ENCODE measurements at regions not wholly inside any gene's neighbourhood (a gene's known extent, or its start where the extent isn't known, plus 50 kb on each side); places are given as distances from the start of the nearest gene placed in this dataset.
"Not testable (repeated sequence)": the region's sequence is repeated elsewhere in the genome, so short reads cannot be mapped to it uniquely, and the experiment has no call there.

DNA sequence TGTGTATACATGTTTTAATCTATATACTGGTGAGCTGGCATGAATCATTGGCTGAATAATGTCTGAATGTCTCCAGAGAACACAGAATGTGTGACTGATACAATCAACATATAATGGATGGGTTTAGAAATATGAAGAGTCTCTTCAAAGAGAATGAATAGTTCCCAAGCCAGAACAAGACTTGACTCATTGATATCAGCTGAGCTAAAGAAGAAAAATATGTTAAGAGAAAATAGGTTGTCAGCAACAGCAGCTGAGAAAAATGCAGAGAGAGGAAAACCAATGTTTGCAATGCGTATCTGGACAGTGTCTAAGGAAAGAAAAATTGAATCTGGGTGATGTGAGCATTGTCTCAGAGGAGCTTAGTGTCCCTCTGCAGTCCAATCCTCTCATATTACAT lies 1281.8 kb upstream of the TENM4 start:
- DNase-seq, result no peak

DNA sequence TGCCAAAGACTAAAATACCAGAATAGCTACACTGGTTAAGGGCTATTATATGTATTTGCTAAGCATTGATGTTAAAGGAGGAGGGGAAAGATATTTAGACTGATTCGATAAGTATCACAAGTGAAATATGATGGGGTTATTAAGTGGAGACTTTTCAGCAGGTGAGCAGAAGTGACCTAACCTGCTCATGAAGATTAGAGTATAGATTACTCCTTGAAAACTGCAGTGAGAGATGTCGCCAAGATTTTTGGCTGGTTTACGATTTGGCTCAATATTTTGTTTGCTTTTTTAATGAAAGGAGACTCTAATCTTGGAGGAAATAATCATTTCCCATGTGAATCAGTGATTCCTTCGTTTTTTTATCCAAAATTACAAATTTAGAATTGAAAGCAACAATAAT lies 1279.5 kb upstream of the TENM4 start:
- no peak for DNase-seq

DNA sequence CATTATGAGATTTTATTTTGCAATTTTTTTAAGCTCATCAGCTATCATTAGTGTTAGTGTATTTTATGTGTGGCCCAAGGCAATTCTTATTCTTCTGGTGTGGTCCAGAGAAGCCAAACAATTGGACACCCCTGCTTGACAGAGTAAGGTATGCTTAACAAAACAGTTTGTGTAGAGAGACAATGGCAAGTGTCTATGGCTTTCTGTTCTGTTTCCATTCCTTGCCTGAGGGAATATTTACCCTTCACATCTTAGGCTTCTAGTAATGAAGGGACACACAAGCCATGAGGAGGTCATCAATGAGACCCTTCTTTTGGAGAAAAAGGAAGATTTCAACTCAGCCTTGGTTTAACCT lies 1278.4 kb upstream of the TENM4 start:
- DNase-seq, result no peak

DNA sequence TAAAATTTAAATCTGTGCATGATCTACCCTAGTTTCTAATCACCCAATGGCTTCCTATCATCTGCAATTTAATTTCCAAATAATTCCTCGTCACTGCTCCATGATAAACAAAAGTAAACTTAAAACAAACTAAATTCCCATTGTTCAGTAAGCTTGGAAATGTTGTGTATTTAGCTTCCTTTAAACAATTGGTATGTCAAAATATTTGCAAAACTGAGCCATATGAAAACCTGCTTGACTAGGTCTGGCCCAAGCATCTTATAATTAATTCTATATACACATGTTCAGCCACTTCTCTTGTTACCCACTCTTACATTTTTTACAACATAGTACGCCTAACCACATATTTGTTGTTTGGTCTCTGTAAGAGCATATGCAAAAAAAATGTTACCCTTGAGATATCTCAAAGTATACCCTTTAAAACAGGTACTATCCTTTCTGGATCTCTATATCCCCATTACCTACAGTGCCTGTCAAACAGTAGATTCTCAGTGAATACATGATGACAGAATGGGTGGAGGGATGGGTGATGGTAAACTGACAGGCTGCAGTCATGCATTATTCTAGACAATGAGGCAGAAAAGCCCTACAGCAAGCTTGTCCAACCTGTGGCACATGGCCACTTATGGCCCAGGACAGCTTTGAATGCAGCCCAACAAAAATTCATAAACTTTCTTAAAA lies 1277.9 kb upstream of the TENM4 start:
- no peak for DNase-seq

DNA sequence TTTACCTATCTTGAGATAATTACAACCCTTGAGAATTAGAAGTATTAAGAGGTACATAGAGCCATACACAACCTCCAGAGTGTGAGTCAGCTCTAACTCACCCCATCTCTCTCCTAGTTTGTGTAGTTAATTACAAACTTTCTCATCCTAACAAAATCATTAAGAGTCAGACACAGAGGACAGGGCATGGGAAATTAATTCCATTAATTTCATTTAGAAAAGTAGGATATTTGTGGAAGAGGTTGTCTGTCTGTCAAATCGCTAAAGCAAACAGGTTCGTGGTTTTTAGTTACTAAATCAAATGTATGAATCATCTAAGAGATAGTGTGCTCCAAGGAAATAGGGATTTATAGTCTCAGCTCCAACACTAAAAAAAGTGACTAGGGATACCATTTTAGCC lies 1261.4 kb upstream of the TENM4 start:
- DNase-seq, result no peak

DNA sequence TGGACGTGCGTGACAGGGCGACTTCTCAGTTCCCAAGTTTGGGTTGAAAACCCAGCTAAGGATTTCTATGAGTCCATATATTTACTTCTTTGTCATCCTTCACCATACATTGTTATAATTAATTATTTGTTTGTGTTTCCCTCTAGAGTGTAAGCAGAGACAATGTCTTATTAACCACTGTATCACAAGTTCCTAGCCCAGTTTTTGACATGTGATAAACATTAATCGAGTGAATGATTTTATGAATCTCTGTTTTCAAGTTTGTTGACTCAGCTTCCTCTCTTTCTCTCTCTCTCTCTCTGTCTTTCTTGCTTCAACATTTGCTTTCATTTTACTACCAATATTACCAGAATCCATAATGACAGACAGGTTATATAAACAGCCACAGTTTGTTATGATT lies 1259.6 kb upstream of the TENM4 start:
- DNase-seq, result no peak

DNA sequence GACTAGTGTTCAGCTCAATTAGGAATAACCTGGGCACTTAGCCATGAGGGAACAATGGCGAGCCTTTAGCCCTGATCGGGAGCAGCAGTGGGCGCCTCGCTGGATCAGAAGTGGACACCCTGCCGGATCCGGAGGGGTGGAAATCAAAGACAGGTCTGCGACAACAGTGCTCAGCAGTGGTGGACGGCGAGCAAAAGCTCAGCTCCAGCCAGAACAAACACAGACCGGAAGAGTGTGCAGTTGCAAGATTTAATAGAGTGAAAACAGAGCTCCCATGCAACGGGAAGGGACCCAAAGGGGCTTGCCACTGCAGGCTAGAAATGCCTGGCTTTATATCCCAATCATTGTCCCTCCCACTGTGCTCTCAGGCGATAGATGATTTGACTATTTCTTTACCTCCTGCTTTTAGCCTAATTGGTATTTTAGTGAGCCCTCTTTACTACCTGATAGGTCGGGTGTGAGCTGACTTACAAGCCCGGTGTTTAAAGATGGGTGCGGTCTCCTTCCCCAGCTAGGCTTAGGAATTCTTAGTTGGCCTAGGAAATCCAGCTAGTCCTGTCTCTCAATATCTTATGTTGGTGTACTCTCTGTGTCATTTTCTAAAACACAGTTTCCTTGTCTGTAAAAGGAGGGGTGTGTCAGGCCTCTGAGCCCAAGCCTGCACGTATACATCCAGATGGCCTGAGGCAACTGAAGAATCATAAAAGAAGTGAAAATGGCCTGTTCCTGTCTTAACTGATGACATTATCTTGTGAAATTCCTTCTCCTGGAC lies 1258.8 kb upstream of the TENM4 start:
- not testable (repeated sequence) for DNase-seq

DNA sequence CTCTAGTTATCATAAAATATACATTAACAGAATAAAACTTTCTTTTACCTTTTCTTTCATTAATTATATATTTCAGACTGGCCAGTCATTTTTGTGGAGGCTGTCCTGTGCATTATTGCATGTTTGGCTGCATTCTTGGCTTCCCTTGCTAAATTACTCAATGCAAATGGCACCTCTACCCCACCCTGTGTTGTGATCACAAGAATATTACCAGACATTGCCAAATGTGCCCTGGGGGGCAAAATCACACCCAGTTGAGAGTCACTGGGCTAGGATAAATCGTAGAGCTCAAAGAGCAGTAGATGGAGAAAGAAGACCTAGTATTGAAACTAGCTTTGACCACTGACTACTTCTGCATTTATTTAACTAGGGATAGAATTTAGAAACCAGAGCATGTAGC lies 1257.8 kb upstream of the TENM4 start:
- no peak for DNase-seq

DNA sequence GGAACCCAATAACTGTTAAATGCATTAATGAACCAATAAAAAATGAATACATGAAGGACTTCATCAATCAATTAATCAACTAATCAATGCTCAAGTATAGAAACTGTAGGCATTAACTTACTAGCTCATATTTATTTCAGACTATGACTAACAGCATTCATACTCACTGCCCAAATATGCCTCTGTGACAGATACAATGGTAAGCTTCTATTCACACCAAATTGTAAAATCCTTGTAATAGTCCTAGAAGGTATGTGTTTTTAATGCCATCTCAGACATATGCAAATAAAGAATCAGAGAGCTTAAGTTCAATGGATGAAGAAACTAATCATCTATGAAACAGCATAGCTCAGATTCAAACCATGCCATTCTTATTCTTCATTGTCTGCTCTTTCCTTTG lies 1253.6 kb upstream of the TENM4 start:
- no peak for DNase-seq

DNA sequence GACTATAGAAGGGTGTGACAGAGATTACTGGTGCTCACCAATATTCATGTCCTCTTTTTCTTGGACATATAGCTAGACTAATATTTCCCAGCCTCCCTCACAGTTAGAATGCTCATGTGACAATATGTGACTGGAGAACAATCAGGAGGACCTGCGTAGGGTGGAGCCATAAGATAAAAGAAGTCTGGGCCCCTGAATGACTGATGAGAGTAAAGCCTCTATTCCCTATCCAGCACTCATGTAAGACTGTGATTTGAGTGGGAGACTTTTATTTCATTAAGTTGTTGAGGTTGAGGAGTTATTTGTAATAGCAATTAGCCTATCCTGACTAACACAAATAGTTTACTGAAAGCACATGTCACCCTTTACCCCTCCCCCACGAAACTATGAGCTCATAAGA lies 1247.1 kb upstream of the TENM4 start:
- DNase-seq, result no peak

DNA sequence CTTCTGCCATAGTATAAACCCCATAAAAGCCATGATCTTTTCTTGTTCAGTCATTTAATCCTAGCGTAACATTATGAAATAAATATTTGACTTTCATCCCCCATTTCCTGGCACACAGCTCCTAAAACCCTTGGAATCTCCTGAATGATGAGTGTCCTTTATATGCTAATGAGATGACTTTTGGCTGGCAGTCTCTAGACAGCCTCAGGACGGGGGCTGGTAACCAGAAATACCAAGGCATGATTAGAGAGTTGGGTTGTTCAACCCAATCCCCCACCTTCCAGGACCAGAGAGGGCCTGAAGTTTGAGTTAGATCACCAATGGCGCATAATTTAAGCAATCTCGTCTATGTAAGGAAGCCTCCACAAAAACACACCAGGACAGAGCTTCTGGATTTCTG lies 1246.1 kb upstream of the TENM4 start:
- DNase-seq, result no peak

DNA sequence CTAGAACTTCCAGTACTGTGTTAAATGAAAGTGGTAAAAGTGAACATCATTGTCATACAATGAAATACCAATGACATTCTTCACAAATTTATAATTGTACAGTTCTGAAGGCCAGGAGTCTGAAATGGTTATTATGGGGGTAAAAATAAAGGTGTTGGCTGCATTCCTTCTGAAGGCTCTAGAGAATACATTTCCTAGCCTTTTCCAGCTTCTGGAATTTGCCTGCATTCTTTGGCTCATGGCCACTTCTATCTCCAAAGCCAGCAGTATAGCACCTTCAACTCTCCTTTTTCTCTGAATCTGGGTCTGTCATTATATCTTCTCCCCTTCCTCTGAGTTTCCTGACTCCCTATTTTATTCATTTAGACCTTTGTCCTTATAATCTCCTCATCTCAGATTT lies 1232.7 kb upstream of the TENM4 start:
- DNase-seq, result no peak

DNA sequence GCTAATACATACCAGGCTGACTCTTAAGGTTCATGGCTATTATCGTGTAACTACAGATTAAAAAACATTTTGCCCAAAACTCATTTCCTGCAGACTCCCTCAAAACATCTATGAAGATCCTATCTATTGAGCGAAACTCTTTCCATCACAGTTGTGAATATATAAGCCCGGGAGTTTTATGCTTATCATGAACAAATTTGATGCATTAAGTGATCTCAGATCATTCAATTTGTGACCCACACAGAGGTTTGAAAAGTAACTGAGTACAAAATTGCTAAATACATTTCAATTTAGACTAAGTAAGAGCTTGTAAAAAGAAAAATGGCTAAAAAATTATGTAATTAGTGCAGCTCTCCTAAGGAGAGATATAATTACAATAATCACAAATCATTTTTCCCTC lies 1228.8 kb upstream of the TENM4 start:
- no peak for DNase-seq

DNA sequence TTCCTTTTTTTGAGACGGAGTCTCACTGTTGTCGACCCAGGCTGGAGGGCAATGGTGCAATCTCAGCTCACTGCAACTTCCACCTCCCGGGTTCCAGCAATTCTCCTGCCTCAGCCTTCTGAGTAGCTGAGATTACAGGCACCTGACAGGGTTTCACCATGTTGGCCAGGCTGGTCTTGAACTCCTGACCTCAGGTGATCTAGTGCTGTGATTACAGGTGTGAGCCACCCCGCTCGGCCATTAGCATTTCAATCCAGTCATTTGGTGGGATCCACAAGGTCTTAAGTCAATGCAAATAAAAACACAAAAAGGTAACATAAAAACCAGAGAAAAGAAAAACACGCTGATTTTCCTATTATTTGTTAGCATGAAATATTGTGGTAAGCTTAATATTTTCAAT lies 1227.2 kb upstream of the TENM4 start:
- DNase-seq, result no peak

DNA sequence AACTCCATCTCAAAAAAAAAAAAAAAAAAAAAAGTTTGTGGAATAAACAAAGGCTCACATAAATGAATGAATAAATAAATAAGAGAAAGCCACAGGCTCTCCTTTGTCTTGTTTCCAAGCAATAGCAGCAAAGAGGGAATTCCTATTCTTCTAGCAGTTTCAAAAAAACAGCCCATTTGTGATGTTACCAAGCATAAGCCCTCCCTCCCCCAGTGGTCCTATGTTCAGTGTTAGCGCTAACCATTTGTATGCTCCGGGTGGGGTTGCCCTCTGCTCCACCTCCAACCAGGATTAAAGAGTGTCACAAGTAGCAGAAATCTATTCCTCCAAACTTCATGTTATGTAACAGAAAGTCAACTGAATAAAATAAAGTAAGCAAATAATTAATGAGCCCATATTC lies 1215.0 kb upstream of the TENM4 start:
- DNase-seq, result no peak

DNA sequence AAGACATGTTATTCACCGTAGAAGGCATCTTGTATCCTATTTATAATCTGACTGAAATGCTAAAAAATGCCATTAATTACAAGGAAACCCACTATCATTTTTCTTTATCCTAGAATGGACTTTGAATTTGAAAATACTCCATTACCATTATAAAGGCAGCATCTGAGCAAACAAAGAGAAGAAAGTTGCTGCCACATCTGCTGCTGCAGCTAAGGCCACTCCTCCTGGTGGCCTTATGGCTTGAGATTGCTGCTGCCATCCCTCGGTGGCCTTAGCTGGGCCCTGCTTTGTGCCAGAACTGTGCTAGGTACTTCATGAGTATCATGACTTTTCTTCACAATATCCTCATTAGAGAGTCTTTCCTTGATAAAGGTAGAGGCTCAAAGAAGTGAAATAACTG lies 1210.1 kb upstream of the TENM4 start:
- no peak for DNase-seq

DNA sequence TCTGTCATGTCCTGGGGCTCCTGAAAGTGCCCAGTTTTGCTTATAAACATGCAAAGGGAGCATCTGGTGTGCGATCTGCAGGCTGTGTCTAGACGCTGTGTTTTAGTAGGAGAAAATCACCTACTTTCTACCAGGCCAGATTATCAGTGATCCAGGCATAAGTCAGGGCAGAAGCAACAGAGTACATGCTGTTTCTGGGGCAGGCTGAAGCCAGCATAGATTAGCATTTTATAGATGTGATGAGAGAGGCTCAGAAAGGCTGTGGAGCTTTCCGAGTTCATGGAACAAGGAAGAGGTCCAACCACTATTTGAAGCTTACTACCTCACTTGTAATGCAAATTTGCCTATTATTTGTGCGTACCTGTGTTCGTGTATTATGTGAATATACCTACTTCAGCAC lies 1208.4 kb upstream of the TENM4 start:
- DNase-seq, result no peak

DNA sequence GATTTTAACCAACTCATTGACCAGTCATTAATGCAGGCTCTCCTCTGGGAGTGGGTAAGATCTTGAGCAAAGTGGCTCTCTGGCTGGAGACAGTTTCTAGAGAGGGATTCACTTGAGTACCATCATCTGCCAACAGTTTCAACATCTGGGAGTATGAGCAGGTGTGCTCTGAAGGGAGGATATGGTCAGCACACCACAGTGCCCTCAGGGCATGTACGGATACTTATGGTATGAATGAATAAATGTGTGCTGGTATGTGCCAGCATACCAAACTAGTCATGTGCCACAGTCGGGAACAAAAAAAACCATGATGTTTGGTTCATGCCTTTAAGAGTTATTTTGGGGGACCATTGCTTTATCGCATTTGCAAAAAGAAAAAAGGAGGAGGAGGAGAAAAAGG lies 1197.5 kb upstream of the TENM4 start:
- no peak for DNase-seq

DNA sequence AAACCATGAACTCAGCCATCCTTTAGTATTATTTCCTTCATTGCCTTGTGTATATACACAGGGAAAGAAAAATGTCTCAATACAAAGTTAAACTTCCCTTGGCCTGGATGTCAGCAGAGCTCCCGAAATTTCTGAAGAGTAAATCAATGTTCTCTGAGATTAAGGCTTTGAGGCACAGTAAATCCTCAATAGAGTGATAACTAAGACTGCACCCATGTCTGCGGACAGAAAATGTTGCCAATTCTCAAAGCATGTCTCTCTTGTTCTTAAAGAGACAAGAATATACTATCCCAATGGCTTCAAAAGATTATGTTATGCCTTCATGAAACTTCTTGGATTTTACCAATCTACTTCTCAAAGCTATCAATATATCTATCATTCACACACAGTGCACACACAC lies 1196.7 kb upstream of the TENM4 start:
- DNase-seq, result no peak

DNA sequence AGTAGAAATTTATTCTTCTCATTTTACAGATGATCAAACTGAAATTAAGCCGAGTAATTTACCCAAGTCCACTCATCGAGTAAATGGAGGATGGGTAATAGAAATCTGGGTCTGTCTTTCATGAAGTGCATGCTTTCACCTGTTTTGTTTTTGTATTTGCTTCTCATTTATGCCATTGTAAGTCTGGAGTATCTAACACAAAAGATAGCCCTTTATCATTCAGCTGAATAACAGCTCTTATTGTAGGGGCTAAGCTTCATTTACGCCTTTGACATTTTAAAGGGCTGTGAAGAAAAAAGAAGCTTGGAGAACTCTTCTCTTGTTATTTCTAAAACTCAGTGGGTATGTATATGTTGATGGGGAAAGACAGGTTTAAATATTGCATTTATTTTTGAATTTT lies 1196.2 kb upstream of the TENM4 start:
- DNase-seq, result no peak

DNA sequence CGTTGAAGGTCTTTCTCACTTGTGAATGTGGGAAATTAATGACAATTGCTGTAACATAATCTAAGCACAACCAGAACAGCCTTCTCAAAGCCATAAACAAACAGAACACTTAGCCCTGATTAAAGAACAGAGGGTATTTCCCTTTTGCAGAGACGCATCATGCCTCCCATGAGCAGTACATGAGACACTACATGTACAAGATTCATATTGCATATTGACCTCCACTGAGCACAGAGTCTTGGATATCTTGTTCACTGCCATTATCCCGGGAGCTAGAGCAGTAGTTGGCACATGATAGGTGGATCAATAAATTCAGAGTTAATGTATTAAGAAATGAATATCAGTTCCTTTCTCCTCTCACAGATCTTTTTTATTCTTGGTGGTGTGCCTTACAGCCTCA lies 1194.3 kb upstream of the TENM4 start:
- no peak for DNase-seq

DNA sequence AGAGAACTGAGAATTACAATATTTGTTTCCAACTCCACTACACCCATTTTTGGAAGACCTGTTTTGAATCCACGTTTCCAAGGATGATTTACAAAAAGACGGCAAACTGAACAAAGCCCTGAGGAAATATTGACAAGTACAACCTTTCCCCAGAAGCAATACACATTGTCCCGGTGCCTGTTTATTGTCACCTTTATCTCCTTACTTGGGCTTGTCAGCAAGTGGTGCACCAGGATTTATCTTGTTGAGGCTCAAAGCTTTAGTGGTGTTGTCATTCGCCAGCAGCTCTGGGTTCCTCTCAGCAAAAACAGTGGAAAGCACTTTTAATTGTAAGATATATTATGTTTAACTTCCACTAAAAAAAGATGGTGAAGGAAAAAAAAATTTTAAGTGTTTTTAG lies 1191.9 kb upstream of the TENM4 start:
- DNase-seq, result no peak

DNA sequence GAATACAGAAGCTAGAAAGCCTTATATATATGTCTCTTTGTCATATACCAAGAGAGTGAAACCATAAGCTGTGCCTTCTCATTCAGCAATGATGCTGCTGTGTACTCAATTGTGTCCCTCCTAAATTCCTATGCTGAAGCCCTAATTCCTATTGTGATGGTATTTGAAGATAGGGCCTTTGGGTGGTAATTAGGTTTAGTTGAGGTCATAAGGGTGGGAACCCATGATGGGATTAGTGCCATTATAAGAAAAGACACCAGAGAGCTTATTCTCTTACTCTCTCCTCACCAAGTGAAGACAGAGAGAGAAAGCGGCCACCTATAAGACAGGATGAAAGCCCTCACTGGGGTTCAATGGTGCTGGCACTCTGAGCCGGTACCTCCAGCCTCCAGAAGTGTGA lies 1191.3 kb upstream of the TENM4 start:
- no peak for DNase-seq

DNA sequence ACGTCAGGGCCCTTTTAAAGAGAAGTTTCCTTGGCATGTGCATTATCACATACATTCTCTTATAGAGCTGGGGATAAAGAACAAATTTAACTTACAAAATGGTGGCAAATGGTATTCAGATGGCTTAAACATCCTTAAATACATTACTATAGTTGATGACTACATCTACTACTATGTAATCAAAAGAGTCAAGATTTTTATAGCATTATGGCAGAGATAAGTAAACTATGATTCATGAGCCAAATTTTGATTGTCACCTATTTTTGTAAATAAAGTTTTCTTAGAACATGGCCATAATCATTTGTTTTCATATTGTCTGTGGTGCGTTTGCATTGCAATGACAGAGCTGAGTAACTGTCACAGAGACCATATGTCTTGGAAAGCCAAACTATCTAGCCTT lies 1188.6 kb upstream of the TENM4 start:
- no peak for DNase-seq

DNA sequence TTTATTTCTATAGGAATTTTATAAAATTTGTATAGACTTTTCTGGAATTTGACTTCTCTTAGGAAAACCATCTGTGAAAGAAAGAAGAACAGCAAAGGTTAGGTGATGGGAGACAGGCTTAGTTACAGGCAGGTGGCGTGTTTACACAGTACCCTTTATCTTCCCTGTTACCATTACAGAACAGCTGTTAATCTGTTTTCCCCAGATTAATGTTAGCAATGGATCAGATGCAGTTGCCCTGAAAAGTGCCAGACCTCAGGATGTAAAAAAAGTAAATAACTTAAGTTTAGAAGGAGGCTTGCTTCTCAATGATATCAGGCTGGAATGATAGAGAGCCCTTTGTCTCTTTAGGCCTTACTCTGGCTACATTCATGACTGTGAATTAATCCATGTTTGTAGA lies 1186.5 kb upstream of the TENM4 start:
- no peak for DNase-seq

Measured in NCI-H526 treated with DMSO at 0.1 percent for 48 hours (cell line).